GM19438 (cell line): ENCODE measurements at regions not wholly inside any gene's neighbourhood (a gene's known extent, or its start where the extent isn't known, plus 50 kb on each side); places are given as distances from the start of the nearest gene placed in this dataset.

ENCODE experiments used
- ATAC-seq: cut with Tn5 transposase; IDR thresholded peaks from one replicate; pipeline ENCODE4 v1.9.1; 2021; ENCODE audit warnings: low read depth; ENCODE audit not compliant: unreplicated experiment

DNA sequence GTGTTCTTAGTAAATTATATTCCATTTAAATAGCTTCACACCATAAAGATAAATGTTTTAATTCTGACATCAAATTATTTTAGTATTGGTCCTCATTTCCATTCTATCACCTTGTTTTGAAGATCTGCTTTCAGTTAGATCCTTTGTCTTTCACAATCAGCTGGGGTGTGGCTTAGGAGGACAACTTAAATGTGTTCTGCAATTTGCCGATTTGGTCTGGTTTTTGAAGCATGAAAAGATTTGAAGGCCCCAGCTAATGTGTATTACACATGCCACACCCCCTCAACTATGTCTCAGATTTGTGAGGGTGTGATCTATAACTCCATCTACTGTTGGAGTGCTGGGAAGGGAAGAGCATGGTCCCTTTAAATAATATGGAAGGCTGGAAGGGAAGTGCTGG is 516.1 kb upstream of the GOLIM4 start:
- ATAC-seq, result no peak

DNA sequence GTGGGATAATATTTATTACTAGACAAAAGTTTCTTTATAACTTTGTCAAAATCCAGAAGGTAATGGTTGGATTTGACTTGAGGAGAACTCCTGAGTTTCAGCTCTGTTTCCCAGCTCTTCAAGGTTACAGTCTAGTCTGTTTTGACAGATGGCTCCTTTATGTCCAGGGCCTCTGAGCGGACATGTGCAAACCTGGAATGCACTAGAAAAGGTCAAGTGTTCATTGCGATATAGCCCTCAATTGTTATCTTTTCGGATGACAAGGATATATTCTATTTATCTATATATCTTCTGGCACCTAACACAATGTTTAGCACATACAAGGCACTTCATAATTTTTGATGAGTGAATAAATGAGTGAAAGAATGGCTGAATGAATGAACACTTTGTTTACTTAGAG is 513.2 kb upstream of the GOLIM4 start:
- ATAC-seq, result no peak

DNA sequence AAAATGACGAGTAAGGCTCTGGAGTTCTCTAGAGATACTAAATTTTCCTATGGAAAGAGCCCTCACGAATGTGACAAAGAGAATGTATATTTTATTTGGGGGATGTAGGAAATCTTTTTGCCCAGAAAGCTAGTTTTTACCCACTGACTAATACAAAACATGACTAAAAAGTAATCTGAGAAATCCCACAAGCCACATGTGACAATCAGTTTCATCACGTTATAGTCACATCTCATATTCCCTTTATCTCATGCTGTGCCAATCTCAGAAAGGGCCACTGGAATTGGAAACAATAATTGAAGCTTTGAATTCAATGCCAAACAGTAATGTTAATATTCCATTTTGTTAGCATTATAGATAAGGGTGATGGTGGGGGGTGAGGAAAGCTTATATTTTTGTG is 509.0 kb upstream of the GOLIM4 start:
- ATAC-seq, result no peak

DNA sequence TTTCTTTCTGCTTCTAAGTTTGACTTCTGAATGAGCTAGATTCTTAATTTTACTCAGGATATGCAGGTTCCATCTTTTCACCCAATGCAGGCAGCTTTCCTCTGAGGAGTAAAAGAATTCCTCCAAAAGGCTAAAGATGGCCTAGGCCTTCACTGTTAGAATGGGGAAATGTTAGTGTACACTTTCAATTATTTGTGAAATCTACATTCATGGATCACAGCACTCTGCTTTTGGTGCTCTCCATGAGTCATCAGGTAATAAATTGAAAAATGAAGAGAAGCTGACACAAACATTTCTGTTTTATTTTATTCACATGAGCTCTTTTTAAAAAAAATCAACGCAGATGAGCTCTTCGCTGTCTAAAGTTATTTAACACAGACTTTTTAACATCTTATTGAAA is 502.5 kb upstream of the GOLIM4 start:
- ATAC-seq, result no peak

DNA sequence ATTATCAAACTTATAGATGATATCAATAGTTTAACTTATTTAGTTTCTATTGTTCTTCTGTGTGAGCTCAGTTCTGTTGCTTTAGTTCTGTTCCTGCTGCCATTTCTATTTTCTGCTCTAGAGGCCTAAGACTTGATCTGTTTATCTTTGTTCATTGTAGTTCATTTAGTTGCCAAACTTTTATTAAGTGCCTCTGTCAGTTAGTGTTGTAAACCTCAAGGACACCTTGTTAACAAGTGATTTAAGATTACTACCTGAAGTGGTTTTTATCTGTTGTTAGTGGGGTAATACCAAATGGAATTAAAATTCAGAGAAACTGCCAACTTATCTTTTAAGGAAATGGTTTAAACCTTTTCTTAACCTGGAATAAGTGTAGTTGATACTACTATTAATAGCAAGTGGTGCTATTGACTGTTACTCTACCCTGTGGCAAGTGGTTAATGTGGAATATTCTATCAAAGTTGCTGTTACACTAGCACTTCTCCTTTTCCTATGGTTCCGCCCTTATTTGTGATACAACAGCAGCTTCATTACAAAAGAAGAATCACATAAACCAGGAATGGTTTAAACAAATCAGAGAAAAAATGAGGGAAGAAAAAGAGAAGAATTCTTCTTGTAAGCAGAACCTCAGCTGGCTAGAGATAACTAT is 500.6 kb upstream of the GOLIM4 start:
- no peak for ATAC-seq

DNA sequence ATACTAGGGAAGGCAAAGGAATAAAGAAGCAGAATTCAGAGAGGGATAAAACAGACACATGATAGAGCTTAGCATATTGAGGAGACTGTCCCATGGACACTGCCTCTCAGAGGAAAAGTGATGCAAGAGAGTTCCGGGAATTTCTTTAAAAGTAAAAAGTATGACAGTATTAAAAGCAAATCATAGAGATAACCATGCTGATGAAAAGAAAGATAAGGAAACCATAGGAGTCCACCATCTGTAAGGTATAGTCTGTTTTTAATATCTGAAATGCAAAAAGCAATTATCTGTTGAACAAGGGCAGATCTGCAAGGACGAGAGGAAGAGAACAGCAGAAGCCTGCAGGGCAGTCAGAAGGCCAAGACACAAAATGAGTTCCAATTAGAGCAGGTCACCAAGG is 495.9 kb upstream of the GOLIM4 start:
- no peak for ATAC-seq

DNA sequence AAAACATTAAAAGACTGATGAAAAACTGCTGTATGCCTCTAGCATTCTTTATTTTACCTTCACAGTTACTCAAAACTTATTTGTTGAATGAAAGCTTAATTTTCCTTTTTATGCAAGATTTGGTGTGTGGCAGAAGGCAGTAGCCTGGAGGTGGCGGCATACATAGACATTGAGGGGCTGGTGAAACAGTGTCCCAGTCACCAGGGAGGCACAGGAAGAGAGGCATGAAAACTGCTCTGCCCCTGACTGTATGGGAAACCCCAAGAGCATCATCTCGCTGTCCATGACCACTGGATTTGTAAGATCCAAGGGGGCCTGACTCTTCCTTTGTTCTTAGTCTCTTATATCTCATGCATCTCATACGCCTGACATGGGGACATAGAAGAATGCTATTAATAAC is 493.7 kb upstream of the GOLIM4 start:
- no peak for ATAC-seq

DNA sequence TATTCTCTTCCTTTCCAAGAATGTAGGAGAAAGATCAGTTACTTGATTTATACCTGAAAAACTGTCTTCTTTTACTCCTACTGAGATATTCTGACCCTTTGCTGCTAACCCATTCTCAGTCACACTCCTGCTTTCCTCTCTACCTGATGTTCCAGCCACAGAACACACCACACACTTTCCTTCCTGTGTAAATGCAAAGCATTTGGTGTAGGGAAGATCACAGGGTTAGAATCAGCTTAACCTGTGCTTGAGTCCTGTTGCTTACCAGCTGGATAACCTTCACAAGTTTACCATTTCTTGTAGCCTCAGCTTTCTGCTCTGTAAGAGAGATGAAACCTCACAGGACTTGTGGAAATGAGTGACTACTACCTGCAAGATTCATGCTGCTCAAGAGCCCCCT is 489.8 kb upstream of the GOLIM4 start:
- peak; percentile 90 for ATAC-seq

DNA sequence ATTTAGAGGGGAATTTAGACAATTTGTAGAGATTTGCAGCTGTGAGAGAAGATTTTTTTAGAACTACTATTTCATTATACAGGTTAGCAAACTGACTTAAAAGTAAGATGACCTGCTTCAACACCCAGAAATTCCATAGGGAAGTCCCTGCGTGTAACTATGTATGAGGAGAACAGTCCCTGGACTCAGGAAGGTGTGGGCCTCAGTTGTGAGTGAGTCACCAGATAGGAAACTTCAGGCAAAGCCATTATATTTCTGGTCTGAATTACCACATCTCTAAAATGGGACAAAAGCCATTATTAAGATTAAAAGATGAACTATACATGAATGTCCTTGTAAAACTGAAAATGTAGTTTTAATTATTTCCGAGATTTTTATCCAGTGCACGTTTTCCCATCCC is 488.3 kb upstream of the GOLIM4 start:
- no peak for ATAC-seq

DNA sequence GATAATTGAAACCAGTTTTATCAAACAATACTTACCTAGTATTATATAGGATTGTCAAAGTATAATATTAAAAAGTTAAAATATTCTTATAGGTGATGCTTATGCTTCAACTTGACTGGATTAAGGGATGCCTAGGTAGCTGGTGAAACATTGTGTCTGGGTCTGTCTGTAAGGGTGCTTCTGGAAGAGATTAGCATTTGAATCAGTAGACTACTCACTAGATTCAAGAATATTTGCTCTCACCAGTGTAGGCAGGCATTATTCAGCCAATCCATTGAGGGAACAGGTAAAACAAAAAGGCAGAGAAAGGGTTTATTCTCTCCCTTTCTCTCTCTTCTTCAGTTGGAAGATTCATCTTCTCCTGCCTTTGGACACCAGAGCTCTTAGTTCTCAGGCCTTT is 486.8 kb upstream of the GOLIM4 start:
- ATAC-seq, result no peak

DNA sequence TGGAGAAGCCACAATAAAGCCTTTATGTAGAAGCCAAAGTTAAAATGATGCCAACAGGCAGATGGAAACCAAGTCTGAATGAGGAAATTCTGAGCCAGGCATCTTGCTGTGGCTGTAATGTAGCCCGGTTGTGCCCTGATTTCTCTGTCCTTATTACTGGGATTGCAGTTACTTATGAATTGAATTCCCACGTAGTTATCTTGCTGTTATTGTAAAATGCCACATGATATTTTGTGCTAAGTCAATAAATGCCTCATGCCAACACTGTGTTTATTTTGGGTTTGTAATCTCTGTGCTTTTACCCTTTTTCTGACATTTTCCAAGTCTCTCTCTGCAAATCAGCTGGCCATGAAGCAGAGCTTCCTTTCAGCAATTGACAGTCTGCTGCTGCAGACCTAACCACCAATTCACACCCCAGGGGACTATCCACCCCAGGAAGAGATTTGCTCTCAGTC is 486.1 kb upstream of the GOLIM4 start:
- peak; percentile 57 for ATAC-seq

DNA sequence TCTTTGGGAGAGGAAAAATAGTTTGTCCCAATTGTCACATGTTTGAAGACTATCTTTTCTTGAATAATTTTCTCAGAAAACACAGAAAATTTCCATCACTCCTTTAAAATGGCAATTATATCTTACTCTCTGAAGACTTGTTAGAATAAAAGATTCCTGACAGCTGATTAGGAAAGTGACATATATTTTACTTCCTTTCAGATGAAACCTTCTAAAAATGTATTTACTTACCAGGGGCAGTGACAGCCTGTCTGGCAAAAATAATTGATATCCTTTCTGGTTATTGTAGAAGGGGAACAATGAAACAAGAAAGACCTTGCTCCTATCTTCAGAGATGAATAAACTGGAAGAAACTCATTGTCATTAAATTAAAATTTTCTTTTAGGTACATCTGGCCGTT is 483.3 kb upstream of the GOLIM4 start:
- no peak for ATAC-seq

DNA sequence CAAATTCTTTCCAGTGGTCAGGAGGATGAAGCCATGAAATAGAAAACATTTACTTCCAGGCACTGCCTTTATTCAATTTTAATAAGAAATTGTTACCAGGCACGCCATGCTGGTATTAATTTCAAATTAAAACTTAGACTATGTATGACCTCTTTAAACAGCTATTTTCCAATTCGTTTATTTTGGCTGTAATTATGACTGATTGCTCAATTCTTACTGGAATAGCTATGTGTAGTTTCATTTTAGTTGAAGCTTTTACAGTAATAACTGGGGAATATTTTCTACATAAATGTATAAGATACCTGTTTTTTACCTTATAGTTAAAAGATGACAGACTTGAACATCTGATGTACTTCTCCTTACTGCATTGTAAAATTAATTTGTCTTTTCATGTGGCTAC is 480.0 kb upstream of the GOLIM4 start:
- ATAC-seq, result no peak

DNA sequence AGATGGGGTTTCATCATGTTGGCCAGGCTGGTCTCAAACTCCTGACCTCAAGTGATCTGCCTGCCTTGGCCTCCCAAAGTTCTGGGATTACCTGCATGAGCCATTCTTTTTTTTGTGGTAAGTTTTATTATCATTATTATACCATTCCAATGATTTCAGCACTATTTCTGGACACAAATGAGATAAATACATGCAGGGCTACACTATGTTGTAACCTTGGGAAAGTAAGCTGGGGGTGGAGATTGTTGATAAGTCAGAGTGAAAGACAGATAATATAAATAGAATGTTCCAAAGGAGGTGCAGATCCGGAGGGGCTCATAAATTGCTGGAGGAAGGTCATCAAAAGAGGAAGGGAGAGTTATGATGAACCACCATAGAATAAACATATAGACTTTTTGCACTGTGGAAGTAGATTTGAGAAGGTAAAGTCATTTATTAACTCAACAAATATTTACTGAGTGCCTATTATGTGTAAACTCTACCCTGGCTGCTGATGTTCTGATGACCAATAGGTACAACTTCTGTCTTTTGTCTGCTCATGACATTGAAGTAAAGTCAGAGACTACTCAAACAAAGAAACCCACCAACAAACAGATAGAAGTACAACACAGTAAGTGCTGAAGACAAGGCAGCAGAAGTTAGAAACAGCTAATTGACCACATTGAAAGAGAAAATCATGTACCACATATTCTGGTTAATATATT is 478.9 kb upstream of the GOLIM4 start:
- ATAC-seq, result peak; percentile 60

DNA sequence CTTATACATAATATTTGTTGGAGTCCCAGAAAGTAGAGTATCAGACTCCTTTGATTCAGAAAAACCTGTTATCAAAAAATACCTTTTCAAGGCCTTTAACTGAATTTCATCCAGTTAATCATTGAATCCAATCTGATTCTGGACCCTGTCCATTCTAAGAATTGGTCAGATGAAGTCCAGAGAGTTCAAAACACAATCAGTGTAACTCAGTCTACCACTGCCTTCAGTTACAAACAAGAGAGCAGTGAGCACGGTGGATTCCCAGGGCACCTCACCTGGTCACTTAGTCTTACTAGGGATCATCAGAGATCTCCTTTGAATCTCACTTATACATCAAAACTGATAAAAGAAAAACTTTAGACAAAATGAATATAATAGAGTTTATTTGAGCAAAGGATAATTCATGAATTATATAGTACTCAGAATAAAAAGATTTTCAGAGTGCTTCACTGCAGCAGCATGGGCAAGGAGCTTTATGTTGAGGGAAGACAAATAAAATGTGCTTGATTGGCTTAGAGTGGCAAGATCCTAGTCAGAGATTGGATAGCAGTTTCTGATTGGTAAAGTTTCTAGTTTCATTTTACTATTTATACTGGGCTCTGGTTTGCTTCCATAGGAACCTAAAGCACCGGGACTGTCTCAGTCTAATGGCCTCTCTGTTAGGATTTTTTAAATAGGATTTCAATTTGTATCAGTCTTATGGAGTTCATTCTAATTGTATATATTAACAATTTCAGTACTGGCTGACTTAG is 474.9 kb upstream of the GOLIM4 start:
- ATAC-seq, result no peak

DNA sequence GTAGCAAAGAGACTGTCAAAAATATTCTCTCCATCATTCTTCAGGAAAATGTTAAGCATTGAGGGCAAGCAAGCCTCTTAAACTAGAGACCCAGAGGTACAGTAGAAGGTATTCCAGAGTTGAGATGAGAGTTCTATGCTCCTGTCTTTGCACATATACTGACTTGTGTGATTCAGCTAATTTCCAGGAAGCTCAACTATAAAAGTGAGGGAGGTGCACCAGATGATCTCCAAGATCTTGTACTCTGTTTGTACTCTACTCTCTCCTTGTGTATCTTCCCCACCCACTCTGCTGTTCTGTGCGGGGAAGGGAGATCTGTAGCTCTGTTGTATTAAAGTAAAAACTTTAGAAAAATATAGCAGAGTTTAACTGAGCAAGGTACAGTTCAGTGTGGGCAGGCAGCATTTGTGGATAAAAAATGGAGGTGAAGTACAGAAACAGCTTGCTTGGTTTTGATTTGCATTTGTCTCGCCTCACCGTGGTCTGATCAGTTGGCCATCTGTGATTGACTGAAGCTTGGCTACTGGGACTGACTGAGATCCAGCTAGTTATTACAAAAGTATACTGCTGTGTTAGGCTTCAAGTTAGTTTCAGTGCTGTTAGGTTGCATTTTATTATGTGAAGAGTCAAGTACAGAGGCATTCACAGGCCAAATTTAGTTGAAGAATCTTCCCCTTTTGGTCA is 463.1 kb upstream of the GOLIM4 start:
- ATAC-seq, result no peak

DNA sequence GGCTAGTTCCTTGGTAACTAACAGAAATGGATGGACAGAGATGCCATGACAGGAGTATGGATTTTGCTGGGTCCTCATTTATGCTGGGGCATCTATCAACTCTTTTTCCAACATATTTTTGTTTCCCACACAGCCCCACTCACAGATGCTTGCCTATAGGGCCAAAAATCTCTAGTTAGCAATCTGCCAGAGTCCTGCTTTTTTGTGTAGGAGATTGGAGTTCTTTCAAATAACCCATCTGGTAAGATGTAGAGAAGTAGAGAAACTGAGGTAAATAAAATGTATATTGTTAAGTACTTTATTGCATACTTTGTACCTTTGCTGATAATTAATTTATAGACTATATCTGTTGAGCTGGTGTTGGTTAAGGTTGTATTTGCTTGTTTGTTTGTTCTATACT is 456.5 kb upstream of the GOLIM4 start:
- no peak for ATAC-seq

DNA sequence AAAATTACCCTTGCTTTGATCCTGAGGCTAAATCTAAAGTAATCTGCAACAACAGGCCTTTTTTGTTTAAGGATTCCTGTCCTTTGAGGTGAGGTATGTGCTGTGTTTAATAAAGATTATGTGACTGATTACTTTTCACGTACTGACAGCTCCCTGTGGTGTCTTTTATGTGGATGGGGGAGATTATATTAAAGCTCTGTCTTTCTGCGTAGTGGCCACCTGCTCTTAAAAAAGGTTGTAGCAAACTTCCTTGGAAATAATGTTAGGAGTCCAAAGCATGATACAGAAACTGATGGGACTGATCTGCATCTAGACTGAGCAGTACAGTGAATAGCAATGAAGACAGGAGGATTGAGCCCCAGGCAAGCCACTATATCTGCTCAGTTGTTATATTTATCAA is 453.0 kb upstream of the GOLIM4 start:
- no peak for ATAC-seq

DNA sequence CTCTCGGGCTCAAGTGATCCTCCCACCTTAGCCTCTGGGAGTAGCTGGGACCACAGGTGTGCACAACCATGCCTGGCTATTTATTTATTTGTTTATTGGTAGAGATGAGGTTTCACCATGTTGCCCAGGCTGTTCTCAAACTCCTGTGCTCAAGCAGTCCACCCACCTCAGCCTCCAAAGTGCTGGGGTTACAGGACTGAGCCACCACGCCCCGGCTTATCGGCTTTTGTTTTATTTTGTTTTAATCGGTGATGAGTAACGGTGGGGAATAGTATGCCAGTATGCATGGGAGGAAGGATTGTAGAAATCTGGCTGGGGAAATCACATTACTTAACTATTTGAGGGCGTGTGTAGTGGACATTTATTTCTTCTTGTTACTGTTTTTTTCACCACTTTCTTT is 451.0 kb upstream of the GOLIM4 start:
- ATAC-seq, result no peak

DNA sequence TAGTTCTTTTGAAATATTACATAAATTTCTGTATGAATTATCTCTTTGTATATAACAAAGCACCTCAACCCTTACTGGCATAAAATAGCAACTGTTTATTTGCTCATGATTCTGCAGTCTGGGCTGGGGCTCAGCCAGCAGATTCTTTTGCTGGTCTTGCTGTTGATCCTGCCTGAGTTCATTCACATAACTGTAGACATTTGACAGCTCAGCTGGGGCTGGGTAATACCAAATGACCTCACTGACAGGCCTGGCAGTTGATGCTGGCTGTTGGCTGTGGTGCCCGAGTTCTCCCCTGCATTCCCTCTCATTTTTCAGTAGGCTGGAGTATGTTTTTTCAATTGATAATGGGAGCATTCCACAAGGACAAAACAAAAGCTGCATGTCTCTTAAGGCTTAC is 449.9 kb upstream of the GOLIM4 start:
- ATAC-seq, result no peak
